HG03095 (cell line): ENCODE measurements at regions not wholly inside any gene's neighbourhood (a gene's known extent, or its start where the extent isn't known, plus 50 kb on each side); places are given as distances from the start of the nearest gene placed in this dataset.

Experiments
- ATAC-seq: cut with Tn5 transposase; IDR thresholded peaks from one replicate; pipeline ENCODE4 v1.9.1; 2021; ENCODE audit warnings: moderate library complexity; ENCODE audit not compliant: unreplicated experiment

DNA sequence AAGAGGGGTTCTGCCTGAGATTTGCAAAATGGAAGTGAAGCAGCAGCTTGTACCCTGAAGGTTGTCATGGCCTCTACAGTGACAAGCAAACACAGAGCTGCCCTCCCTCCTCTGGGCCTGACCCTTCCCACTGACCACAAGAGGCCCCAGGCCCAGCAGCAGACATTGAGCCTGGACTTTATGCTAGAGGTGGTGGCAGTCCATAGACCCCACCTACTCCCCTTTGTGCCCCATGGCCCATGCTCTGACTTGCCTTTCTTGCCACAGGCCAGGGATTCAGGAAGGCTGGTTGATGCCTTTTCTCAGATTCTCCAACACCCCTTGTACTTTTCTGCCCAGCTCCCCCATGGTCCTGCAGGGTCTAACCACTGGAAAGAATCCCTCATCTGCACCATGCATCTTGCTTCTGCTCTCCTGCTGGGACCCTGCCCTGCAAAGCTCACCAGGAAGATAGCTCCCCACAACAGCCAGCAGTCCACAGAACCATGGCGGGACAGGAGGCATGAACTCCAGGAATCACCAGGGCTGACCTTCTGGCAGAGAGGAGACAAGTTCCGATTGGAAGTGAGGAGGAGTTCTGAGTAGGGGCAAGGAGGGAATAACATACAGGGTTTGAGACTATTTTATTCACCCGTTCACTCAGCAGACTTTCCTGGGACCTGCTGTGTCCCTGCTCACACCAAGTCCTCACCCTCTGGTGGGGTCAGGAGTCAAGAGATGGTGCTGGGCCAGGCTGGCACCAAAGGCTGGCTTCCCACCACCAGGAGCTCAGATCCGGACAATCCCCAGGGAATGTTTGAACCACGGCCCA lies 263.8 kb downstream of the SYK start:
- ATAC-seq: no peak

DNA sequence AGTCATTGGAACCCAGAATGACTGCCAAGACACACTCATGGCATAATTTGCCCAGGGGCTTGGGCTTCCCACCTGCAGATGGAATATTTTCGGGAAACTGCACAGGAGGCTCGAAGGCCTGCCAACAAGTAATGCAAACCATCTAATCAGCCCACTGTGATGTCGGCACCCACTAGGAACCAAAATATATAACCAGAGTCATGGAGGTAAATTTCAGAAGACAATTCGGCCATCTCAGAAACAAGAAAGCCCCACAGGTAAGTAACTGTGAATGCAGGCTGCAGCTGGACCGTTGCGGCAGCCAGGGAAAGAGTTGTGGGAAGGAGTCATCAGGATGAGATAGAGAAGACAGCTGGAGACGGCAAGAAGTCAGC lies 264.4 kb downstream of the SYK start:
- ATAC-seq: no peak

- no peak for ATAC-seq
Observed at GRCh38 chr9:91066856-91067255, 265.2 kb downstream of the SYK start.

DNA sequence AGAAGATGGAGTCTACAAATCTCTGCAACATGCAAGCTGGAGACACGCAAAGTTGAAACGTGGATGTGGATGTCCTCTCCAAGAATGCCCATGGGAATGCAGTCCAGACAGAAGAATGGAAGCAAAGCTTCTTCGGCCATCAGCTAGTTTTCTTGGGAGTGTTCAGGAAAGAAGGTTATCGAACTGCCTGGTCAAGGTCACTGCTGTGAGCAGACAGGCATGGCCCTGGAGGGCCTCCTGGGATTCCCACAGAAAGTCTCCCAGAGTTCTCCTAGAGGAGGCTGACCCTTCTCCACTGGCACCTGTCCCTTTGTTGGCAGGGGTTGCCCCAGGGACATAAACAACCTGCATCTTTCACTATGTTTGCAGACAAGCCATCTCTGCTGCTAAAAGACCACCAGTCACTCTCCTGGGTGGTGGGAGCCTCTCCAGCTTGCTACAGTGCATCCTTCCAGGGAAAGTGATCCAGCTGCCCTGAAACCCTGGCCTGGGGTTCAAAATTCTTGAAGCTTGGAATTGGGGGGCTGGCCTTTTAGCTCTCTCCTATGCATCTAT lies 265.8 kb downstream of the SYK start:
- no peak for ATAC-seq

GRCh38 chr9:91071184-91071990 lies 269.8 kb downstream of the SYK start:
- ATAC-seq: no peak

DNA sequence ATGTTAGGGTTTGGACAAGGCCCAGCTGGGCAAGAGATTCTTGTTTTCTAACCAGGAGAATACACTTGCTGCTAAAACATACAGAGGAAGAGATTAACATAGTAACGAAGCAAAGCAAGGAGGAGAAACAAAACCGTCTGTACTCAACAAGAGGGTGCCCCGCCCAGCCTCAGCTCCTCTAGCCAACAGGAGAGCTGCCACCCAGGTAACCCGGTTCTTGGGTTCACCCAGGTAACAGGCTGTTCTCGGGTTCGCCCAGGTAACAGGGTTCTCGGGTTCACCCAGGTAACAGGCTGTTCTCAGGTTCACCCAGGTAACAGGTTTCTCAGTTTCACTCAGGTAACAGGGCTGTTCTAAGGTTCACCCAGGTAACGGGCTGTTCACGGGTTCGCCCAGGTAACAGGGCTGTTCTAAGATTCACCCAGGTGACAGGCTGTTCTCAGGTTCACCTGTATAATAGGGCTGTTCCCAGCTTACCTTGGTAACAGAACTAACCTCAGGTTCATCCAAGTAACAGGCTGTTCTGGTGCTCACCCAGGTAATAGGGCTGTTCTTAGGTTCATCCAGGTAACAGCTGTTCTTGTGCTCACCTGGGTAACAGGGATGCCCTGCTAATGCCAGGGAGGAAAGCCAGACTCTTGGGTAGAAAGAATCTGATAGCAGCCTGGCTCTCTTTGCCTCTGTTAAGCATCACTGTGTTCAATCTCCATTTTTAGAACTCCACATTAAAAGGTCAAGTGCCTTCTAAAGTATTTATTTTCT lies 271.6 kb downstream of the SYK start:
- no peak for ATAC-seq

DNA sequence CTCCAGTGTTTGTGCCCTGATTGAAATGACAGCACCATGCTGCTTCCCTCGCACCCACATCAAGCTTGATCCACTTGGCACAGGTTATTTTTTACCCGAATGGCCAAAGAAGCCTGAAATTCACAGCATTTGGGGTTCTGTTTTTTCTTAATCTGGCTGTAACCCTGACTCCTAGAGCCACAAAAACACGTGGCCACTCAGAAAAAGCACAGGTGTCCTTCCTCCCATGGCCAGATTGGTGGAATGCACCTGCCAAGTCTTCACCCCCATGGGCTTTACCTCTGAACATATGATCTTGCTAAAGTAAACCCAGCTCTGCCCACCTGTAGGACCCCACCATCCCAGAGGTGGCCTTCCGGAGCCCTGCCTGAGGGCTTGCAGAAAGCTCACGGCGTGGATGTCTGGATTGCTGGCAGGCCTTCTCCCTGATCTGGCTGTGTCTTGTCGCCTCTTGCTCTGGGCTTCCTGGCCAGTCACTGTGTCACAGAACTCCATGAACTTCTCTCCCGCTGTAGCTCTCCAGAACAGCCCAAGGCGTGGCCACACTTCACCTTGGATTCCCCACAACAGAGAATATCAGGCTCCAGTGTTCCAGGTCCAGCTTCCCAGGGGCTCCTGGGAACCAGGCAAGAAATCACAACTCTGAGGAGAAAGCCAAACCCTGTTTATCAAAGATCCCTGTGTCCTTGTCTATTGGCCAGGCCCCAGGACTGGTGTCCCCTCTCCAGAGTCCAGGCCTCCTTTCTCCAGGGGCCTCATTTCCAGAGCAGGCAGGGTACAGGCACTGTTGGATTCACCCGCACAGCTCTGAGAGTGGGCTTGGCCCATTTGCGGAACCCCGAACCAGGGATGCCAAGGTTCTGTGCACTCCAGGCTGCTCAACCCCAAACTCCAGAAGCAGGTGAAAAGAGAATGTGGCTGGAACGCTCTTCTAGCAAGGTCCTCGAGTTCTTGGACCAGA lies 272.5 kb downstream of the SYK start:
- ATAC-seq: no peak

- no peak for ATAC-seq
Observed at GRCh38 chr9:91074866-91075265, 273.2 kb downstream of the SYK start.

- ATAC-seq: no peak
Observed at GRCh38 chr9:91075279-91075678, 273.7 kb downstream of the SYK start.

GRCh38 chr9:91077624-91078368 lies 276.2 kb downstream of the SYK start:
- no peak for ATAC-seq

DNA sequence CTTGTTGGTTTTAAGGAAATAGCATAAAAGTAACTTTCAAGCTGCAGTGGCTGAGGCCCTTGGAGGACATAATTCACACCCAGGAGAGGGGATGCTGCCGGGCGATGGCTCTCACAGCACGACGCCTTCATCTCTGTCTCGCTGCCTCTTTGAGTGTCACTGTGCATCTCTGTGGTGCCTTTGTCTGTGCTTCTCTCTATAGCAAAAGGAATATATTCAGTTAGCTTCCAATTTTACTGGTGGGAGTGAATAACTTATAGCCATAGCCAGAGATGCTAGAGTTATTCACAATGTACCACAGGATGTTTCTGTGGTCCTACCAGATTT lies 276.7 kb downstream of the SYK start:
- no peak for ATAC-seq

- no peak for ATAC-seq
Observed at GRCh38 chr9:91082731-91083130, 279.0 kb downstream of the AUH start.

DNA sequence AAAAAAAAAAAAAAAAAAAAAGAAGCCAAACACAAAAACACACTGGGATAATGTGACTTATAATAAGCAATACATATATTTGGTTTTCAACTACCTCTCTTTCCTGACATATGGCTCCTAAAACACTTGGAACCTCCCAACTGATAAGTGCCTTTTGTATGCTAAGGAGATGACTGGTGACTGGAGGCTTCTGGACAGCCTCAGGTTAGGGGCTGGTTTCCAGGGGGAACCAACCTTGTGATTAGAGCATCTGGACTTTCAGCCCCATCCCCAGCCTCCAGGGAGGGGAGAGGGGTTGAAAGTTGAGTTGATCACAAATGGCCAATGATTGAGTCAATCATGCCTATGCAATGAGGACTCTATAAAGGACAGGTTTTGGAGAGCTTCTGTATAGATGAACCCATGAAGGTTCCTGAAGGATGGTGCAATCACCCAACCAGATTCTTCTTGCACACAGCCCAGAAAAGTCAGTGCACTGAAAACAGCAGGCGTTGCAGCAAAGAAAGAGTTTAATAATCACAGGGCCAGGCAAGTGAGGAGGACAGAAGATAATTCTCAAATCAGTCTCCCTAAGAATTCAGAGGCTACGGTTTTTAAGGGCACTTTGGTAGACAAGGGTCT lies 276.7 kb downstream of the AUH start:
- no peak for ATAC-seq

DNA sequence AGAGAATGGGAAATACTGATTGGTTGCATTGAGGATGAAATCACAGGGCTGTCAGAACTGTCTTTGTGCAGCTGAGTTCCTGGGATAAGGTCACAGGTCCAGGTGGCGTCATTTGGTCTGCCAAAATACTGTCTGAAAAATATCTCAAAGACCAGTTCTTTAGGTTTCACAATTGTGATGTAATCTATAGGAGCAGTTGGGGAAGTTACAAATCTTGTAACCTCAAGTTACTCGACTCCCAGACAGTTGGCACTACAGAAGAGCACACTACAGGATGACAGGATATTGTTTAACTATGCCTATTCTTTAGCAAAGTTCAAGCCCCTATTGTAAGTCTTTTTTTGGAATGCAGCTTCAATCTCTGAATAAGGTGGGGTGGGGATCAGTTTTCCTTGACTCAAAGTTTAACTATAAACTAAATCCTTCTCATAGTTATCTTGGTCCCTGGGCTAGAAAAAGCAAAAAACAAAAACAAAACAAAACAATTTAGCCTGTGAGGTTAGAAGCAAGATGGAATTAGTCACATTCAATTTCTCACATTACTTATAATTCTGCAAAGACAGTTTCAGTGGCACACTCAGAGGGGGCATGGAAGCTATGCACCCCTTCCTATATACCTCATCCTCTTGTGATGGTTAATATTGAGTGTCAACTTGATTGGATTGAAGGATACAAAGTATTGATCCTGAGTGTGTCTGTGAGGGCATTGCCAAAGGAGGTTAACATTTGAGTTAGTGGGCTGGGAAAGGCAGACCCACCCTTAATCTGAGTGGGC lies 276.0 kb downstream of the AUH start:
- ATAC-seq: no peak

- ATAC-seq: no peak
Observed at GRCh38 chr9:91086657-91087461, 274.9 kb downstream of the AUH start.

DNA sequence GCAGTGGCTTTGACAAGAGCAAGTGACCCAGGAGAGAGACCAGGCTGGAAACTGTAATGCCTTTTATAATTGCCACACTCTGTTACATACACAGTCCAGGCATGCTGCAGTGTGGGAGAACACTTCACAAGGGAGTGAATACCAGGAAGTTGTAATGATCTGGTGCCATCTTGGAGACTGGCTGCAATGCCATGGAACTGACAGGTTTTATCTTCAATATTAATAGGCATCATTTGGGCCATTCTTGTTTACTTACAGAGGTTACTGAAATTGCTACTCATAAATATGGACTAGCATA lies 274.3 kb downstream of the AUH start:
- ATAC-seq: no peak

DNA sequence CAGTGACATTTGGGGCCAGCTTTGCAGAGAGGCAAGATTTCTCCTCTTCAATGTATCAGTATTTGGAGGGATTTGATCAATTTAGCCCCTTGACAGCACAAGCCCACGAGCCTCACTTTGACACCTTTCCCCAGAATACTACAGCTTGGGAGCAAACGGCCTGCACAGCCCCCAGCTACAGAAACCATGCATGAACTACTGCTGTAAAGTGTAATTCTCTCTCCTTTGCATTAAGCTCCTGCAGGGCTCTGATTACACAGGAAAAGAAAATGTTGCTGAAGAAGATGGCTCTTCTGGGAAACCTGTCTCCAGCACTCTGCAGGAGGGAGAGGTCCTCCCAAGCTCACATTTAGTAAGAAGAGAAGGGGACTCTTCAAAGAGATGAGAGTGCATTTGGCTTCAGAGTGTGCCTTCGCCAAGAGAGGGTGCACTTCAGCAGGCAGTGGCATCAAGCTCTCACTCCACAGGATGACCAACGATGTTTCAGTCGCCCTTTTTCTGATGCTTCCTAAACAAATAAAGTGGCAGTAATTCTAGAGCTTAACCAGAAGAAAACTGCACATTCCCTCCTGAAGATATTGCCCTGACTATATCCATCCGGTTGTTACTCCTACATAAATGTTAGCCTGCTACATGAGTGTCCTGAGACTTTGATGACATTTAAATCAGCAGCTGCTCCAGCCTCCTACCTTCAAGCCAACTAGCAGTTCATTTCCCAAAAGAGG lies 272.2 kb downstream of the AUH start:
- ATAC-seq: no peak
